B cell (primary cell): ENCODE measurements at regions not wholly inside any gene's neighbourhood (a gene's known extent, or its start where the extent isn't known, plus 50 kb on each side); places are given as distances from the start of the nearest gene placed in this dataset.

Experiments used
- CTCF ChIP-seq: fragments of 200-600 bp; IDR thresholded peaks from one replicate; pipeline ENCODE4 v1.8.0; 2022; ENCODE audit warnings: antibody characterized with exemption, mild to moderate bottlenecking
- EZH2 ChIP-seq: IDR thresholded peaks from 2 replicates; pipeline ENCODE4 v1.6.1; 2012; ENCODE audit warnings: borderline replicate concordance, low read depth, mild to moderate bottlenecking, moderate library complexity, low read length; ENCODE audit not compliant: insufficient read depth, poor library complexity, severe bottlenecking

- TF ChIP-seq CTCF (no peak), EZH2 (no peak)
Measured at GRCh38 chr18:41155910-41156851, 798.9 kb upstream of the PIK3C3 start.
